Suppressor macrophage treated with lipopolysaccharide for 1 hour (primary cell): ENCODE measurements at regions not wholly inside any gene's neighbourhood (a gene's known extent, or its start where the extent isn't known, plus 50 kb on each side); places are given as distances from the start of the nearest gene placed in this dataset.

Experiments
- DNase-seq, 3 donors: peaks; one replicate each; pipeline ENCODE4 v3.0.0-alpha.2; 2020 to 2022

- DNase-seq: peak; percentile 49 to 70 (median 68)
Measured at GRCh38 chr5:39580702-39581453, 156.1 kb upstream of the DAB2 start.

- DNase-seq: no peak
Measured at GRCh38 chr5:39579750-39580149, 155.0 kb upstream of the DAB2 start.

- DNase-seq: peak; percentile 21 to 57 (median 40)
Measured at GRCh38 chr5:39578887-39579497, 154.2 kb upstream of the DAB2 start.

GRCh38 chr5:39577529-39577928 is 152.7 kb upstream of the DAB2 start:
- no peak for DNase-seq

GRCh38 chr5:39570403-39571027 is 145.7 kb upstream of the DAB2 start:
- DNase-seq: peak; percentile 57 to 83 (median 79)

- no peak for DNase-seq
Measured at GRCh38 chr5:39569857-39570256, 145.1 kb upstream of the DAB2 start.

- DNase-seq: no peak
Measured at GRCh38 chr5:39566891-39567290, 142.1 kb upstream of the DAB2 start.

- no peak for DNase-seq
Measured at GRCh38 chr5:39566029-39566428, 141.2 kb upstream of the DAB2 start.

- DNase-seq: no peak
Measured at GRCh38 chr5:39561421-39561820, 136.6 kb upstream of the DAB2 start.

GRCh38 chr5:39560726-39561125 is 135.9 kb upstream of the DAB2 start:
- no peak for DNase-seq

- DNase-seq: peak in 2 of 3 donors; percentile 29 to 40
Measured at GRCh38 chr5:39559923-39560322, 135.1 kb upstream of the DAB2 start.

GRCh38 chr5:39558541-39558940 is 133.8 kb upstream of the DAB2 start:
- DNase-seq: no peak

GRCh38 chr5:39555788-39556187 is 131.0 kb upstream of the DAB2 start:
- peak; percentile 31 to 76 (median 70) for DNase-seq

GRCh38 chr5:39547553-39548154 is 122.9 kb upstream of the DAB2 start:
- peak; percentile 80 to 90 (median 85) for DNase-seq

GRCh38 chr5:39544941-39545340 is 120.2 kb upstream of the DAB2 start:
- DNase-seq: no peak

- DNase-seq: peak in 2 of 3 donors; percentile 47 to 55
Measured at GRCh38 chr5:39543335-39543734, 118.6 kb upstream of the DAB2 start.

- peak in 2 of 3 donors; percentile 35 to 38 for DNase-seq
Measured at GRCh38 chr5:39542511-39543285, 117.9 kb upstream of the DAB2 start.

GRCh38 chr5:39541920-39542319 is 117.1 kb upstream of the DAB2 start:
- DNase-seq: peak; percentile 62 to 75 (median 72)

- no peak for DNase-seq
Measured at GRCh38 chr5:39539470-39539869, 114.7 kb upstream of the DAB2 start.

GRCh38 chr5:39534690-39535089 is 109.9 kb upstream of the DAB2 start:
- DNase-seq: no peak

- no peak for DNase-seq
Measured at GRCh38 chr5:39533749-39534148, 109.0 kb upstream of the DAB2 start.

GRCh38 chr5:39532511-39532910 is 107.7 kb upstream of the DAB2 start:
- no peak for DNase-seq

GRCh38 chr5:39531306-39531705 is 106.5 kb upstream of the DAB2 start:
- DNase-seq: no peak
